Stimulated activated CD8-positive, alpha-beta memory T cell treated with anti-CD3 and anti-CD28 coated beads, Interleukin-4, amount 100 ng/mL, for 1 hour (primary cell): ENCODE measurements at regions not wholly inside any gene's neighbourhood (a gene's known extent, or its start where the extent isn't known, plus 50 kb on each side); places are given as distances from the start of the nearest gene placed in this dataset.

ENCODE experiments used
- DNase-seq, 2 donors: peaks; one replicate each; pipeline ENCODE4 v3.0.0-alpha.2; 2020; ENCODE audit warnings: low read depth in 2 of 2, low spot score in 1 of 2

GRCh38 chr3:124591699-124592098, 138.6 kb upstream of the UMPS start:
- no peak for DNase-seq

- no peak for DNase-seq
These were observed 137.4 kb upstream of the UMPS start for GRCh38 chr3:124592658-124593441.

- DNase-seq: no peak
These were observed 136.8 kb upstream of the UMPS start for GRCh38 chr3:124593442-124593829.

- no peak for DNase-seq
These were observed 135.7 kb upstream of the UMPS start for GRCh38 chr3:124594581-124594980.

GRCh38 chr3:124597273-124597672, 133.0 kb upstream of the UMPS start:
- DNase-seq: no peak

- no peak for DNase-seq
These were observed 132.3 kb upstream of the UMPS start for GRCh38 chr3:124597979-124598378.

GRCh38 chr3:124599147-124599765, 131.0 kb upstream of the UMPS start:
- no peak for DNase-seq

GRCh38 chr3:124599779-124600693, 130.2 kb upstream of the UMPS start:
- DNase-seq: no peak

- DNase-seq: no peak
These were observed 129.5 kb upstream of the UMPS start for GRCh38 chr3:124600765-124601164.

- DNase-seq: no peak
These were observed 129.1 kb upstream of the UMPS start for GRCh38 chr3:124601190-124601589.

- DNase-seq: no peak
These were observed 127.1 kb upstream of the UMPS start for GRCh38 chr3:124602980-124603627.

GRCh38 chr3:124605781-124606579, 124.3 kb upstream of the UMPS start:
- no peak for DNase-seq

GRCh38 chr3:124607163-124607562, 123.1 kb upstream of the UMPS start:
- DNase-seq: no peak

GRCh38 chr3:124609402-124609801, 120.8 kb upstream of the UMPS start:
- DNase-seq: no peak

GRCh38 chr3:124610130-124610529, 120.1 kb upstream of the UMPS start:
- no peak for DNase-seq

- DNase-seq: no peak
These were observed 118.7 kb upstream of the UMPS start for GRCh38 chr3:124611520-124611919.

GRCh38 chr3:124615896-124616543, 114.2 kb upstream of the UMPS start:
- no peak for DNase-seq

- DNase-seq: no peak
These were observed 113.1 kb upstream of the UMPS start for GRCh38 chr3:124617177-124617576.

GRCh38 chr3:124619887-124620599, 110.2 kb upstream of the UMPS start:
- DNase-seq: no peak
